CD4-positive, alpha-beta T cell (primary cell): ENCODE measurements at regions not wholly inside any gene's neighbourhood (a gene's known extent, or its start where the extent isn't known, plus 50 kb on each side); places are given as distances from the start of the nearest gene placed in this dataset.

Experiments
- ATAC-seq: fragments of 200-7000 bp; cut with Tn5 transposase; one replicate; pipeline ENCODE4 v1.10.0; 2022; ENCODE audit warnings: mild to moderate bottlenecking; ENCODE audit not compliant: poor library complexity
- CTCF ChIA-PET: fragments of 350-600 bp; sonication (Branson Sonifier 250); formaldehyde crosslinking; loops from one replicate; lab custom pipeline; 2021; ENCODE audit warnings: antibody characterized with exemption, inconsistent platforms; lab: Charles Lee
- POLR2A ChIA-PET: fragments of 350-600 bp; sonication (Branson Sonifier 250); formaldehyde crosslinking; loops from one replicate; lab custom pipeline; 2021; ENCODE audit warnings: antibody characterized with exemption, inconsistent platforms; lab: Charles Lee
- DNase-seq, 14 experiments: peaks; one replicate each; pipeline ENCODE4 v3.0.0-alpha.2; 2013 to 2020; ENCODE audit warnings: mixed read lengths in 2 of 14
- H3K27ac ChIP-seq, 2 donors: one replicate each; pipeline versions ENCODE4 v1.5.1 to v1.7.0; 2013; ENCODE audit warnings: low read length in 2 of 2, low read depth in 1 of 2, mild to moderate bottlenecking in 1 of 2
- H3K27me3 ChIP-seq, 2 experiments: 1 replicate in 1 of 2; 2 replicates in 1 of 2; pipeline versions ENCODE4 v1.6.1 to v1.7.0; 2013; ENCODE audit warnings: low read length in 2 of 2, control low read depth in 1 of 2, mild to moderate bottlenecking in 1 of 2, moderate library complexity in 1 of 2; ENCODE audit not compliant: insufficient read depth in 2 of 2, control insufficient read depth in 1 of 2
- H3K36me3 ChIP-seq: one replicate; pipeline ENCODE4 v1.6.1; 2013; ENCODE audit warnings: low read length, control low read depth; ENCODE audit not compliant: insufficient read depth
- H3K4me1 ChIP-seq: one replicate; pipeline ENCODE4 v1.6.1; 2013; ENCODE audit warnings: low read length, control low read depth; ENCODE audit not compliant: insufficient read depth
- H3K4me3 ChIP-seq: one replicate; pipeline ENCODE4 v1.5.1; 2013; ENCODE audit warnings: mild to moderate bottlenecking, low read length, moderate library complexity
- H3K9me3 ChIP-seq, 2 experiments: 1 replicate in 1 of 2; 2 replicates in 1 of 2; pipeline versions ENCODE4 v1.6.1 to v1.7.0; 2013; ENCODE audit warnings: low read length in 2 of 2, mild to moderate bottlenecking in 2 of 2, control low read depth in 1 of 2, moderate library complexity in 1 of 2; ENCODE audit not compliant: control insufficient read depth in 1 of 2, insufficient read depth in 1 of 2
- H3K27ac Mint-ChIP-seq: one replicate; pipeline ENCODE4 v1.8.0; 2020; ENCODE audit warnings: mixed read lengths
- H3K27me3 Mint-ChIP-seq: one replicate; pipeline ENCODE4 v1.8.0; 2021; ENCODE audit warnings: mixed read lengths
- H3K36me3 Mint-ChIP-seq: one replicate; pipeline ENCODE4 v1.8.0; 2021; ENCODE audit warnings: low read depth, mixed read lengths
- H3K4me1 Mint-ChIP-seq: one replicate; pipeline ENCODE4 v1.8.0; 2021; ENCODE audit warnings: low read depth, mixed read lengths
- H3K4me3 Mint-ChIP-seq: one replicate; pipeline ENCODE4 v1.8.0; 2020; ENCODE audit warnings: mild to moderate bottlenecking, mixed read lengths
- H3K9me3 Mint-ChIP-seq: one replicate; pipeline ENCODE4 v1.8.0; 2020; ENCODE audit warnings: mixed read lengths
- CTCF ChIP-seq: fragments of 200-600 bp; IDR thresholded peaks from one replicate; pipeline ENCODE4 v1.8.0; 2022; ENCODE audit warnings: antibody characterized with exemption, mild to moderate bottlenecking
- intact Hi-C, 2 experiments: fragments of 100-400 bp; cut with DNase I in 1 of 2; cut with micrococcal nuclease in 1 of 2; formaldehyde crosslinking; loops; one replicate each; pipeline versions ENCODE4 v1.15.1 to v1.9.0; 2023 to 2025; cut with DNase I, micrococcal nuclease

GRCh38 chr9:115625954-115626353 is 508.0 kb upstream of the TNC start:
- Histone ChIP-seq H3K36me3 (no peaks in the 10 kb centered on the region), H3K27me3 (no peaks in the 10 kb centered on the region), H3K9me3 (no peaks in the 10 kb centered on the region), H3K4me1 (no peaks in the 10 kb centered on the region), H3K27ac (no peak overlapping the region), H3K4me3 (no peak overlapping the region)
- no peaks in the 10 kb centered on the region for H3K36me3 Mint-ChIP-seq
- TF ChIP-seq CTCF, result no peak
- peaks cover 2% of the 10 kb centered on the region for H3K9me3 Mint-ChIP-seq
- intact Hi-C loops, result no loop called here
- no peaks in the 10 kb centered on the region for H3K4me1 Mint-ChIP-seq
- no peak overlapping the region for H3K27ac Mint-ChIP-seq
- no peak overlapping the region for H3K4me3 Mint-ChIP-seq
- peaks cover 10% of the 10 kb centered on the region for H3K27me3 Mint-ChIP-seq
- ChIA-PET CTCF (no interaction called here), POLR2A (no interaction called here)
- DNase-seq (no peak), ATAC-seq (no peak)

DNA sequence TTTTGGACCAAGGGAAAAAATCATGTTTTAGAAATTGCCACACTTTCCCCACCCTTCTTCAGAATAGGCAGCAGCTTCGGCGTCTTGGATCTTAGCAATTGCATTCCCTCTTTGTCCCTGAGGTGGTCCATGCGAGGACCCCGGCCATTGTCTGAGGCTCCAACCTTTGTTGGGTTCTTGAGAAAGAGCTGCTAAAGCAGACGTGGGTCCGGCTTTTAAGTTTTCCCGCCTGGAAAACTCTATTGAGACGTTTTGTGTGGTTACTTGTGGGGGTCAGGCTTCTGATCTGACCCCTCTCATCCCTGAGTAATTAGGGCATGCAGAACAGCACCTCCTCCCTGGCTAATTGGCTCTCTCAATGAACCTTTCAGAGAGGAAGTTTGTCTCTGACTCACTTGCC is 509.6 kb upstream of the TNC start:
- Mint-ChIP-seq H3K9me3 (no peaks in the 10 kb centered on the region), H3K27me3 (peaks cover 17% of the 10 kb centered on the region), H3K4me1 (no peaks in the 10 kb centered on the region), H3K27ac (no peak overlapping the region), H3K36me3 (no peaks in the 10 kb centered on the region), H3K4me3 (no peak overlapping the region)
- ChIA-PET POLR2A (no interaction called here), CTCF (no interaction called here)
- no peak overlapping the region for H3K4me3 ChIP-seq
- no peaks in the 10 kb centered on the region for H3K36me3 ChIP-seq
- no peak overlapping the region for H3K27ac ChIP-seq
- intact Hi-C loops, result no loop called here
- DNase-seq, result no peak
- no peaks in the 10 kb centered on the region for H3K27me3 ChIP-seq
- ATAC-seq, result no peak
- no peaks in the 10 kb centered on the region for H3K9me3 ChIP-seq
- H3K4me1 ChIP-seq, result no peaks in the 10 kb centered on the region
- TF ChIP-seq CTCF, result no peak

GRCh38 chr9:115628426-115628825 is 510.5 kb upstream of the TNC start:
- no peaks in the 10 kb centered on the region for H3K9me3 Mint-ChIP-seq
- Histone ChIP-seq H3K27me3 (no peaks in the 10 kb centered on the region), H3K4me3 (no peak overlapping the region), H3K27ac (no peak overlapping the region), H3K36me3 (no peaks in the 10 kb centered on the region), H3K9me3 (no peaks in the 10 kb centered on the region), H3K4me1 (no peaks in the 10 kb centered on the region)
- no peak overlapping the region for H3K4me3 Mint-ChIP-seq
- DNase-seq (no peak), ATAC-seq (no peak)
- POLR2A ChIA-PET, result no interaction called here
- intact Hi-C loops, result no loop called here
- CTCF ChIA-PET, result no interaction called here
- H3K36me3 Mint-ChIP-seq, result no peaks in the 10 kb centered on the region
- H3K27ac Mint-ChIP-seq, result no peak overlapping the region
- TF ChIP-seq CTCF, result no peak
- H3K27me3 Mint-ChIP-seq, result peaks cover 25% of the 10 kb centered on the region
- H3K4me1 Mint-ChIP-seq, result no peaks in the 10 kb centered on the region
